WERI-Rb-1 (cell line): ENCODE measurements at regions not wholly inside any gene's neighbourhood (a gene's known extent, or its start where the extent isn't known, plus 50 kb on each side); places are given as distances from the start of the nearest gene placed in this dataset.

ENCODE experiments used
- DNase-seq: peaks from one replicate; pipeline ENCODE4 v3.0.0-alpha.2; 2020
- H3K27ac ChIP-seq: fragments of 250-450 bp; sonication (Bioruptor Pico); 2 replicates; pipeline ENCODE4 v1.5.1; 2020; ENCODE audit warnings: mild to moderate bottlenecking, moderate library complexity
- H3K27me3 ChIP-seq: fragments of 250-450 bp; sonication (Bioruptor Pico); 2 replicates; pipeline ENCODE4 v1.5.1; 2021; ENCODE audit warnings: mild to moderate bottlenecking, low read depth, moderate library complexity; ENCODE audit not compliant: insufficient read depth, severe bottlenecking
- H3K36me3 ChIP-seq: fragments of 250-450 bp; sonication (Bioruptor Pico); 2 replicates; pipeline ENCODE4 v1.5.1; 2020; ENCODE audit warnings: mild to moderate bottlenecking, moderate library complexity
- H3K4me3 ChIP-seq: 2 replicates; pipeline ENCODE4 v1.5.1; 2011; ENCODE audit warnings: low read depth, mild to moderate bottlenecking, control low read depth, low read length
- H3K9me3 ChIP-seq: fragments of 250-450 bp; sonication (Bioruptor Pico); 2 replicates; pipeline ENCODE4 v1.5.1; 2021; ENCODE audit warnings: mild to moderate bottlenecking, moderate library complexity; ENCODE audit not compliant: severe bottlenecking
- CTCF ChIP-seq: IDR thresholded peaks from 2 replicates; pipeline ENCODE4 v1.5.1; 2011; ENCODE audit warnings: low read depth, mild to moderate bottlenecking, control low read depth, inconsistent platforms, low read length

DNA sequence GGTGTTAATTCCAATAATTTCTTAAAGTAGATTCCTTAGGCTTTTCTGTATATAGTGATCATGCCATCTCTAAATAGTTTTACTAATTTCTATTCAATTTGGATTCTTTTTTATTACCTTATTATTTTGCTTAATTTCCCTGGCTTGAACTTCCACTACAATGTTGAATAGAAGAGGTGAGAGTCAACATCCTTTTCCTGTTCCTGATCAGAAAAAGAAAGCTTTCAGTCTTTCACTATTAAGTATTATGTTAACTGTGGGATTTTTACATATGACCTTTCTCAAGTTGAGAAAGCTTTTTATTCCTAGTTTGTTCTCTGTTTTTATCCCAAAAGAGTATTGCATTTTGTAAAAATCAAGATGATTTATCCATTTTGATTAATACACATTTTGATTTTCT, 574.5 kb upstream of the TLE4 start:
- no peak for DNase-seq
- Histone ChIP-seq H3K27me3 (no peaks in the 10 kb centered on the region), H3K4me3 (no peak overlapping the region), H3K27ac (no peak overlapping the region), H3K36me3 (no peaks in the 10 kb centered on the region), H3K9me3 (no peaks in the 10 kb centered on the region)
- TF ChIP-seq CTCF, result no peak

GRCh38 chr9:79000230-79001002, 571.3 kb upstream of the TLE4 start:
- H3K36me3 ChIP-seq, result no peaks in the 10 kb centered on the region
- no peak overlapping the region for H3K27ac ChIP-seq
- no peaks in the 10 kb centered on the region for H3K9me3 ChIP-seq
- no peaks in the 10 kb centered on the region for H3K27me3 ChIP-seq
- no peak for DNase-seq
- H3K4me3 ChIP-seq, result no peak overlapping the region
- no peak for TF ChIP-seq CTCF

- DNase-seq, result no peak
- H3K27ac ChIP-seq, result no peak overlapping the region
- H3K9me3 ChIP-seq, result no peaks in the 10 kb centered on the region
- no peaks in the 10 kb centered on the region for H3K27me3 ChIP-seq
- no peaks in the 10 kb centered on the region for H3K36me3 ChIP-seq
- TF ChIP-seq CTCF, result no peak
- no peak overlapping the region for H3K4me3 ChIP-seq
Measured at GRCh38 chr9:79001012-79001411, 570.8 kb upstream of the TLE4 start.

DNA sequence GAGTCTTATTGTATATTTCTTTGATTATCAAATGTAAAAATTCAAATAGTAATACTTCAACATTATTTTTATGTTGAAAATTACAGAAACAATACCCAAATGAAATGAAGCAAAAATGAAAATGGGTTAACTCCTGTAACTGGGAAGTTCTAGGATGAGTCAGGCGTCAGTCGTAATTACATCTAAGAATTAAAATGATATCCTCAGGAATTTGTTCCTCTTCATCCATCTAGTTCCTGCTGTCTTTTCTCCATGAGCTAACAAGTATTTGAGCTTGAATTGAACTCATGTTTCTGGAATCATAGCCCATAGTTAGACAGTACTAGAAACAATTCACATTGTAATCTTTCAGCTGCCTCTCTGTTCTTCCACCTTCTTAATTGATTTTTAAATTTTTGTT, 568.3 kb upstream of the TLE4 start:
- Histone ChIP-seq H3K27ac (no peak overlapping the region), H3K4me3 (no peak overlapping the region), H3K36me3 (no peaks in the 10 kb centered on the region), H3K27me3 (no peaks in the 10 kb centered on the region), H3K9me3 (no peaks in the 10 kb centered on the region)
- no peak for TF ChIP-seq CTCF
- no peak for DNase-seq

GRCh38 chr9:79004032-79004431, 567.7 kb upstream of the TLE4 start:
- Histone ChIP-seq H3K36me3 (no peaks in the 10 kb centered on the region), H3K27me3 (no peaks in the 10 kb centered on the region), H3K27ac (no peak overlapping the region), H3K4me3 (no peak overlapping the region), H3K9me3 (no peaks in the 10 kb centered on the region)
- TF ChIP-seq CTCF, result no peak
- DNase-seq, result no peak

- no peak overlapping the region for H3K27ac ChIP-seq
- H3K9me3 ChIP-seq, result no peaks in the 10 kb centered on the region
- H3K36me3 ChIP-seq, result no peaks in the 10 kb centered on the region
- no peak for TF ChIP-seq CTCF
- H3K27me3 ChIP-seq, result no peaks in the 10 kb centered on the region
- no peak for DNase-seq
- no peak overlapping the region for H3K4me3 ChIP-seq
Measured at GRCh38 chr9:79006546-79006945, 565.2 kb upstream of the TLE4 start.
